GM23338 (cell line): ENCODE measurements at regions not wholly inside any gene's neighbourhood (a gene's known extent, or its start where the extent isn't known, plus 50 kb on each side); places are given as distances from the start of the nearest gene placed in this dataset.

Experiments used
- ATAC-seq: fragments of 200-7000 bp; cut with Tn5 transposase; 3 replicates; pipeline ENCODE4 v1.9.1; 2020
- DNase-seq: peaks from one replicate; pipeline ENCODE4 v3.0.0-alpha.2; 2015; ENCODE audit warnings: low spot score
- H2AFZ ChIP-seq: fragments of 200-600 bp; sonication (generic); 2 replicates; pipeline ENCODE4 v1.8.0; 2016; ENCODE audit warnings: antibody characterized with exemption, mild to moderate bottlenecking, moderate library complexity
- H3F3A ChIP-seq: fragments of 200-600 bp; sonication (generic); replicated peaks from 2 replicates; pipeline ENCODE4 v1.8.0; 2017; ENCODE audit warnings: antibody characterized with exemption, mixed run types, low read depth
- H3K27ac ChIP-seq: fragments of 200-600 bp; sonication (generic); 2 replicates; pipeline ENCODE4 v1.6.1; 2016; ENCODE audit warnings: low read depth
- H3K27me3 ChIP-seq: fragments of 200-600 bp; sonication (generic); 2 replicates; pipeline ENCODE4 v1.8.0; 2016; ENCODE audit warnings: mild to moderate bottlenecking, mixed run types, moderate library complexity; ENCODE audit not compliant: insufficient read depth
- H3K36me3 ChIP-seq: fragments of 200-600 bp; sonication (generic); 2 replicates; pipeline ENCODE4 v1.8.0; 2016; ENCODE audit warnings: mild to moderate bottlenecking; ENCODE audit not compliant: insufficient read depth
- H3K4me1 ChIP-seq: fragments of 200-600 bp; sonication (generic); 2 replicates; pipeline ENCODE4 v1.8.0; 2016; ENCODE audit warnings: mild to moderate bottlenecking, moderate library complexity; ENCODE audit not compliant: insufficient read depth
- H3K4me2 ChIP-seq: fragments of 200-600 bp; sonication (generic); 2 replicates; pipeline ENCODE4 v1.7.1; 2017; ENCODE audit warnings: mixed run types
- H3K4me3 ChIP-seq: fragments of 200-600 bp; sonication (generic); 2 replicates; pipeline ENCODE4 v1.6.1; 2016; ENCODE audit warnings: mixed run types
- H3K79me2 ChIP-seq: fragments of 200-600 bp; sonication (generic); replicated peaks from 2 replicates; pipeline ENCODE4 v1.8.0; 2017; ENCODE audit warnings: mild to moderate bottlenecking; ENCODE audit not compliant: insufficient read depth
- H3K9me2 ChIP-seq: fragments of 200-600 bp; sonication (generic); 2 replicates; pipeline ENCODE4 v1.8.0; 2017; ENCODE audit not compliant: insufficient read depth
- H4K20me1 ChIP-seq: fragments of 200-600 bp; sonication (generic); replicated peaks from 2 replicates; pipeline ENCODE4 v1.8.0; 2017; ENCODE audit warnings: mild to moderate bottlenecking; ENCODE audit not compliant: insufficient read depth
- H3K27ac Mint-ChIP-seq: 2 replicates; pipeline ENCODE4 v1.8.0; 2020; ENCODE audit warnings: inconsistent platforms, mild to moderate bottlenecking, moderate library complexity, mixed read lengths
- H3K27me3 Mint-ChIP-seq: 3 replicates; pipeline ENCODE4 v1.8.0; 2022; ENCODE audit warnings: low read depth, mild to moderate bottlenecking, moderate library complexity, mixed read lengths, inconsistent platforms; ENCODE audit not compliant: insufficient read depth, poor library complexity
- H3K36me3 Mint-ChIP-seq: 3 replicates; pipeline ENCODE4 v1.8.0; 2021; ENCODE audit warnings: low read depth, mild to moderate bottlenecking, inconsistent platforms, moderate library complexity, mixed read lengths
- H3K4me1 Mint-ChIP-seq: 3 replicates; pipeline ENCODE4 v1.8.0; 2020; ENCODE audit warnings: mild to moderate bottlenecking, inconsistent platforms, mixed read lengths
- H3K4me3 Mint-ChIP-seq: 3 replicates; pipeline ENCODE4 v1.8.0; 2021; ENCODE audit warnings: moderate library complexity, mild to moderate bottlenecking, inconsistent platforms, mixed read lengths
- H3K9me3 Mint-ChIP-seq: 3 replicates; pipeline ENCODE4 v1.8.0; 2020; ENCODE audit warnings: moderate library complexity, mild to moderate bottlenecking, inconsistent platforms, mixed read lengths
- CREB1 ChIP-seq: fragments of 250-450 bp; sonication (Bioruptor Pico); IDR thresholded peaks from 2 replicates; pipeline ENCODE4 v1.5.0; 2020; ENCODE audit warnings: low read depth, mild to moderate bottlenecking, moderate library complexity
- EZH2 ChIP-seq: fragments of 200-600 bp; sonication (generic); IDR thresholded peaks from one replicate; pipeline ENCODE4 v1.8.0; 2017; ENCODE audit warnings: antibody characterized with exemption, mild to moderate bottlenecking, low read depth; ENCODE audit not compliant: unreplicated experiment
- EZH2phosphoT487 ChIP-seq: fragments of 200-600 bp; sonication (generic); IDR thresholded peaks from one replicate; pipeline ENCODE4 v1.8.1; 2018; ENCODE audit warnings: antibody characterized with exemption; ENCODE audit not compliant: unreplicated experiment
- JUNB ChIP-seq: IDR thresholded peaks from one replicate; pipeline ENCODE4 v1.6.1; 2016; ENCODE audit warnings: antibody characterized with exemption; ENCODE audit not compliant: unreplicated experiment
- NANOG ChIP-seq: IDR thresholded peaks from 2 replicates; pipeline ENCODE4 v1.6.1; 2016; ENCODE audit warnings: antibody characterized with exemption, borderline replicate concordance
- POLR2AphosphoS5 ChIP-seq: IDR thresholded peaks from 2 replicates; pipeline ENCODE4 v1.6.1; 2016; ENCODE audit warnings: antibody characterized with exemption, low read depth
- STAT1 ChIP-seq: IDR thresholded peaks from one replicate; pipeline ENCODE4 v1.6.1; 2016; ENCODE audit warnings: antibody characterized with exemption; ENCODE audit not compliant: unreplicated experiment
- ZNF114 ChIP-seq: fragments of 250-450 bp; sonication (Bioruptor Pico); IDR thresholded peaks from 2 replicates; pipeline ENCODE4 v1.5.0; 2020; ENCODE audit warnings: mild to moderate bottlenecking, moderate library complexity
- ZNF331 ChIP-seq: fragments of 250-450 bp; sonication (Bioruptor Pico); IDR thresholded peaks from 2 replicates; pipeline ENCODE4 v1.5.0; 2020; ENCODE audit warnings: low read depth, mild to moderate bottlenecking, moderate library complexity
- TF ChIP-seq, protein P1 (sequence below): IDR thresholded peaks from one replicate; pipeline ENCODE4 v1.6.1; 2018; ENCODE audit warnings: antibody characterized with exemption; ENCODE audit not compliant: unreplicated experiment
- TF ChIP-seq, protein P2 (sequence below): fragments of 250-450 bp; sonication (Bioruptor Pico); IDR thresholded peaks from 2 replicates; pipeline ENCODE4 v1.5.0; 2020; ENCODE audit warnings: mild to moderate bottlenecking, moderate library complexity
- TF ChIP-seq, protein P3 (sequence below), 2 experiments: fragments of 200-600 bp in 1 of 2; sonication (generic) in 1 of 2; conservative IDR thresholded peaks; 2 replicates each; pipeline versions ENCODE4 v1.5.1 to v1.6.1; 2016 to 2017; ENCODE audit warnings: antibody characterized with exemption in 2 of 2, low read depth in 2 of 2, mild to moderate bottlenecking in 2 of 2, moderate library complexity in 1 of 2
- TF ChIP-seq, protein P4 (sequence below): IDR thresholded peaks from 2 replicates; pipeline ENCODE4 v1.6.1; 2016; ENCODE audit warnings: antibody characterized with exemption

DNA sequence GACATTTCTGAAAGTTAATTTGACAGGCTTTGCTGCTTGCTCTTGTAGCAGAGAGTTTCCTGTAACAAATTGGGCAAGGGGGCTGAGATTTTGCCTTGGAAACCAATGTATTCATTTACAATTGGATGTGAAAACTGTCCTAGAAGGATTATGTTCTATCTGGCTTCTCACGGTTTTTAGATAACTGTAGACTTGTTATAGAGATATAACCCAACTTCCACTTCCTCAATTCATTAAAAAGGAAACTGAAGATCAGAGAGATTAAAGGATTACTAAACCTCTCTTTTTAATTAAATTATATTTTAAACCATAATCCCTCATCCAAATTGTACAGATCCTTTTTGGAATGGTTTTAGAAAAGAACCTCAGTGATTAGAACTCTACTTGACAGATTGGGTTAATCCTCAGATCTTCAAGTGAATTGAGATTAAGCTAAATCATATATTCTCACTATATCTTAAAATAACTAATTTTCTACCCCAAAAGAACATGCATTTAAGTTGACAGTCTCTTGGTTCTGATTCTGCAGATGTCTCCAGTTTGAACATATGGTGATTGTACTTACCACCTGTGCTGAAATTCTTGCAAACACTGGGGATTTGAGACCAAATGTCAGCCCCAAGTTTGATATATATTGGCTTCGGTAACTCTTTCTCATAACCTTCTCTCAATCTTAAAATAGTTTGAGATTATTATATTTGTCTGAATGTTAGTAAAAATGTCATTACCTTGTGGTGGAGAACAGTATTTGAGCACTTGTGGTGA is 130.1 kb upstream of the C9orf72 start:
- Mint-ChIP-seq H3K4me3 (no peak overlapping the region), H3K4me1 (peaks cover 13% of the 10 kb centered on the region; the same call in 2 of the 3 replicates), H3K36me3 (no peaks in the 10 kb centered on the region), H3K9me3 (no peaks in the 10 kb centered on the region; the same call in 2 of the 3 replicates), H3K27me3 (peaks cover 2% of the 10 kb centered on the region), H3K27ac (no peak overlapping the region)
- Histone ChIP-seq H2AFZ (no peak overlapping the region), H3K79me2 (no peaks in the 10 kb centered on the region), H3K27ac (no peak overlapping the region), H3K9me2 (no peaks in the 10 kb centered on the region), H3K27me3 (no peaks in the 10 kb centered on the region), H4K20me1 (no peaks in the 10 kb centered on the region), H3K4me1 (0 out of 2 replicates have a peak, but pooled peaks cover 5% of the 10 kb centered on the region), H3K4me2 (no peak overlapping the region), H3K36me3 (no peaks in the 10 kb centered on the region), H3F3A (no peaks in the 10 kb centered on the region), H3K4me3 (no peak overlapping the region)
- no peak for TF ChIP-seq ZNF114 (CRISPR knock-in tag)
- TF ChIP-seq, protein P1, sequence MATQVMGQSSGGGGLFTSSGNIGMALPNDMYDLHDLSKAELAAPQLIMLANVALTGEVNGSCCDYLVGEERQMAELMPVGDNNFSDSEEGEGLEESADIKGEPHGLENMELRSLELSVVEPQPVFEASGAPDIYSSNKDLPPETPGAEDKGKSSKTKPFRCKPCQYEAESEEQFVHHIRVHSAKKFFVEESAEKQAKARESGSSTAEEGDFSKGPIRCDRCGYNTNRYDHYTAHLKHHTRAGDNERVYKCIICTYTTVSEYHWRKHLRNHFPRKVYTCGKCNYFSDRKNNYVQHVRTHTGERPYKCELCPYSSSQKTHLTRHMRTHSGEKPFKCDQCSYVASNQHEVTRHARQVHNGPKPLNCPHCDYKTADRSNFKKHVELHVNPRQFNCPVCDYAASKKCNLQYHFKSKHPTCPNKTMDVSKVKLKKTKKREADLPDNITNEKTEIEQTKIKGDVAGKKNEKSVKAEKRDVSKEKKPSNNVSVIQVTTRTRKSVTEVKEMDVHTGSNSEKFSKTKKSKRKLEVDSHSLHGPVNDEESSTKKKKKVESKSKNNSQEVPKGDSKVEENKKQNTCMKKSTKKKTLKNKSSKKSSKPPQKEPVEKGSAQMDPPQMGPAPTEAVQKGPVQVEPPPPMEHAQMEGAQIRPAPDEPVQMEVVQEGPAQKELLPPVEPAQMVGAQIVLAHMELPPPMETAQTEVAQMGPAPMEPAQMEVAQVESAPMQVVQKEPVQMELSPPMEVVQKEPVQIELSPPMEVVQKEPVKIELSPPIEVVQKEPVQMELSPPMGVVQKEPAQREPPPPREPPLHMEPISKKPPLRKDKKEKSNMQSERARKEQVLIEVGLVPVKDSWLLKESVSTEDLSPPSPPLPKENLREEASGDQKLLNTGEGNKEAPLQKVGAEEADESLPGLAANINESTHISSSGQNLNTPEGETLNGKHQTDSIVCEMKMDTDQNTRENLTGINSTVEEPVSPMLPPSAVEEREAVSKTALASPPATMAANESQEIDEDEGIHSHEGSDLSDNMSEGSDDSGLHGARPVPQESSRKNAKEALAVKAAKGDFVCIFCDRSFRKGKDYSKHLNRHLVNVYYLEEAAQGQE = no peak
- TF ChIP-seq, protein P2, sequence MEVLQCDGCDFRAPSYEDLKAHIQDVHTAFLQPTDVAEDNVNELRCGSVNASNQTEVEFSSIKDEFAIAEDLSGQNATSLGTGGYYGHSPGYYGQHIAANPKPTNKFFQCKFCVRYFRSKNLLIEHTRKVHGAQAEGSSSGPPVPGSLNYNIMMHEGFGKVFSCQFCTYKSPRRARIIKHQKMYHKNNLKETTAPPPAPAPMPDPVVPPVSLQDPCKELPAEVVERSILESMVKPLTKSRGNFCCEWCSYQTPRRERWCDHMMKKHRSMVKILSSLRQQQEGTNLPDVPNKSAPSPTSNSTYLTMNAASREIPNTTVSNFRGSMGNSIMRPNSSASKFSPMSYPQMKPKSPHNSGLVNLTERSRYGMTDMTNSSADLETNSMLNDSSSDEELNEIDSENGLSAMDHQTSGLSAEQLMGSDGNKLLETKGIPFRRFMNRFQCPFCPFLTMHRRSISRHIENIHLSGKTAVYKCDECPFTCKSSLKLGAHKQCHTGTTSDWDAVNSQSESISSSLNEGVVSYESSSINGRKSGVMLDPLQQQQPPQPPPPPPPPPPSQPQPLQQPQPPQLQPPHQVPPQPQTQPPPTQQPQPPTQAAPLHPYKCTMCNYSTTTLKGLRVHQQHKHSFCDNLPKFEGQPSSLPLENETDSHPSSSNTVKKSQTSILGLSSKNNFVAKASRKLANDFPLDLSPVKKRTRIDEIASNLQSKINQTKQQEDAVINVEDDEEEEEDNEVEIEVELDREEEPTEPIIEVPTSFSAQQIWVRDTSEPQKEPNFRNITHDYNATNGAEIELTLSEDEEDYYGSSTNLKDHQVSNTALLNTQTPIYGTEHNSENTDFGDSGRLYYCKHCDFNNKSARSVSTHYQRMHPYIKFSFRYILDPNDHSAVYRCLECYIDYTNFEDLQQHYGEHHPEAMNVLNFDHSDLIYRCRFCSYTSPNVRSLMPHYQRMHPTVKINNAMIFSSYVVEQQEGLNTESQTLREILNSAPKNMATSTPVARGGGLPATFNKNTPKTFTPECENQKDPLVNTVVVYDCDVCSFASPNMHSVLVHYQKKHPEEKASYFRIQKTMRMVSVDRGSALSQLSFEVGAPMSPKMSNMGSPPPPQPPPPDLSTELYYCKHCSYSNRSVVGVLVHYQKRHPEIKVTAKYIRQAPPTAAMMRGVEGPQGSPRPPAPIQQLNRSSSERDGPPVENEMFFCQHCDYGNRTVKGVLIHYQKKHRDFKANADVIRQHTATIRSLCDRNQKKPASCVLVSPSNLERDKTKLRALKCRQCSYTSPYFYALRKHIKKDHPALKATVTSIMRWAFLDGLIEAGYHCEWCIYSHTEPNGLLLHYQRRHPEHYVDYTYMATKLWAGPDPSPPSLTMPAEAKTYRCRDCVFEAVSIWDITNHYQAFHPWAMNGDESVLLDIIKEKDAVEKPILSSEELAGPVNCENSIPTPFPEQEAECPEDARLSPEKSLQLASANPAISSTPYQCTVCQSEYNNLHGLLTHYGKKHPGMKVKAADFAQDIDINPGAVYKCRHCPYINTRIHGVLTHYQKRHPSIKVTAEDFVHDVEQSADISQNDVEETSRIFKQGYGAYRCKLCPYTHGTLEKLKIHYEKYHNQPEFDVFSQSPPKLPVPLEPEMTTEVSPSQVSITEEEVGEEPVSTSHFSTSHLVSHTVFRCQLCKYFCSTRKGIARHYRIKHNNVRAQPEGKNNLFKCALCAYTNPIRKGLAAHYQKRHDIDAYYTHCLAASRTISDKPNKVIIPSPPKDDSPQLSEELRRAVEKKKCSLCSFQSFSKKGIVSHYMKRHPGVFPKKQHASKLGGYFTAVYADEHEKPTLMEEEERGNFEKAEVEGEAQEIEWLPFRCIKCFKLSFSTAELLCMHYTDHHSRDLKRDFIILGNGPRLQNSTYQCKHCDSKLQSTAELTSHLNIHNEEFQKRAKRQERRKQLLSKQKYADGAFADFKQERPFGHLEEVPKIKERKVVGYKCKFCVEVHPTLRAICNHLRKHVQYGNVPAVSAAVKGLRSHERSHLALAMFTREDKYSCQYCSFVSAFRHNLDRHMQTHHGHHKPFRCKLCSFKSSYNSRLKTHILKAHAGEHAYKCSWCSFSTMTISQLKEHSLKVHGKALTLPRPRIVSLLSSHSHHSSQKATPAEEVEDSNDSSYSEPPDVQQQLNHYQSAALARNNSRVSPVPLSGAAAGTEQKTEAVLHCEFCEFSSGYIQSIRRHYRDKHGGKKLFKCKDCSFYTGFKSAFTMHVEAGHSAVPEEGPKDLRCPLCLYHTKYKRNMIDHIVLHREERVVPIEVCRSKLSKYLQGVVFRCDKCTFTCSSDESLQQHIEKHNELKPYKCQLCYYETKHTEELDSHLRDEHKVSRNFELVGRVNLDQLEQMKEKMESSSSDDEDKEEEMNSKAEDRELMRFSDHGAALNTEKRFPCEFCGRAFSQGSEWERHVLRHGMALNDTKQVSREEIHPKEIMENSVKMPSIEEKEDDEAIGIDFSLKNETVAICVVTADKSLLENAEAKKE (CRISPR knock-in tag) = no peak
- TF ChIP-seq ZNF331 (CRISPR knock-in tag) = no peak
- no peak for TF ChIP-seq EZH2phosphoT487
- TF ChIP-seq, protein P3, sequence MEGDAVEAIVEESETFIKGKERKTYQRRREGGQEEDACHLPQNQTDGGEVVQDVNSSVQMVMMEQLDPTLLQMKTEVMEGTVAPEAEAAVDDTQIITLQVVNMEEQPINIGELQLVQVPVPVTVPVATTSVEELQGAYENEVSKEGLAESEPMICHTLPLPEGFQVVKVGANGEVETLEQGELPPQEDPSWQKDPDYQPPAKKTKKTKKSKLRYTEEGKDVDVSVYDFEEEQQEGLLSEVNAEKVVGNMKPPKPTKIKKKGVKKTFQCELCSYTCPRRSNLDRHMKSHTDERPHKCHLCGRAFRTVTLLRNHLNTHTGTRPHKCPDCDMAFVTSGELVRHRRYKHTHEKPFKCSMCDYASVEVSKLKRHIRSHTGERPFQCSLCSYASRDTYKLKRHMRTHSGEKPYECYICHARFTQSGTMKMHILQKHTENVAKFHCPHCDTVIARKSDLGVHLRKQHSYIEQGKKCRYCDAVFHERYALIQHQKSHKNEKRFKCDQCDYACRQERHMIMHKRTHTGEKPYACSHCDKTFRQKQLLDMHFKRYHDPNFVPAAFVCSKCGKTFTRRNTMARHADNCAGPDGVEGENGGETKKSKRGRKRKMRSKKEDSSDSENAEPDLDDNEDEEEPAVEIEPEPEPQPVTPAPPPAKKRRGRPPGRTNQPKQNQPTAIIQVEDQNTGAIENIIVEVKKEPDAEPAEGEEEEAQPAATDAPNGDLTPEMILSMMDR (conservative IDR thresholded peaks at IDR 0.05; ENCODE audit: low read depth in 2 of 2) = no peak
- TF ChIP-seq STAT1 = no peak
- TF ChIP-seq CREB1 (CRISPR knock-in tag) = no peak
- TF ChIP-seq, protein P4, sequence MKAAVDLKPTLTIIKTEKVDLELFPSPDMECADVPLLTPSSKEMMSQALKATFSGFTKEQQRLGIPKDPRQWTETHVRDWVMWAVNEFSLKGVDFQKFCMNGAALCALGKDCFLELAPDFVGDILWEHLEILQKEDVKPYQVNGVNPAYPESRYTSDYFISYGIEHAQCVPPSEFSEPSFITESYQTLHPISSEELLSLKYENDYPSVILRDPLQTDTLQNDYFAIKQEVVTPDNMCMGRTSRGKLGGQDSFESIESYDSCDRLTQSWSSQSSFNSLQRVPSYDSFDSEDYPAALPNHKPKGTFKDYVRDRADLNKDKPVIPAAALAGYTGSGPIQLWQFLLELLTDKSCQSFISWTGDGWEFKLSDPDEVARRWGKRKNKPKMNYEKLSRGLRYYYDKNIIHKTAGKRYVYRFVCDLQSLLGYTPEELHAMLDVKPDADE = no peak
- TF ChIP-seq NANOG = no peak
- TF ChIP-seq JUNB = no peak
- no peak for TF ChIP-seq EZH2
- TF ChIP-seq POLR2AphosphoS5 = no peak
- DNase-seq = no peak
- ATAC-seq = no peak
